Skeletal muscle satellite cell (primary cell): ENCODE measurements at regions not wholly inside any gene's neighbourhood (a gene's known extent, or its start where the extent isn't known, plus 50 kb on each side); places are given as distances from the start of the nearest gene placed in this dataset.

ENCODE experiments used
- H3K27me3 ChIP-seq: 2 replicates; pipeline ENCODE4 v1.7.0; 2013; ENCODE audit warnings: low read length; ENCODE audit not compliant: control insufficient read depth, insufficient read depth
- H3K36me3 ChIP-seq: 2 replicates; pipeline ENCODE4 v1.7.0; 2013; ENCODE audit warnings: mild to moderate bottlenecking, control low read depth, low read length; ENCODE audit not compliant: insufficient read depth
- H3K4me1 ChIP-seq: 2 replicates; pipeline ENCODE4 v1.7.0; 2013; ENCODE audit warnings: low read length; ENCODE audit not compliant: control insufficient read depth, insufficient read depth
- H3K4me2 ChIP-seq: 2 replicates; pipeline ENCODE4 v1.7.0; 2013; ENCODE audit warnings: mild to moderate bottlenecking, low read length
- H3K4me3 ChIP-seq: 2 replicates; pipeline ENCODE4 v1.7.0; 2013; ENCODE audit warnings: low read length
- H3K9ac ChIP-seq: 2 replicates; pipeline ENCODE4 v1.7.0; 2013; ENCODE audit warnings: mild to moderate bottlenecking, low read depth, low read length, moderate library complexity
- H3K9me3 ChIP-seq: replicated peaks from 2 replicates; pipeline ENCODE4 v1.7.0; 2013; ENCODE audit warnings: mild to moderate bottlenecking, control low read depth, low read length

GRCh38 chr7:94236960-94237359 is 157.7 kb upstream of the COL1A2 start:
- H3K27me3 ChIP-seq = no peaks in the 10 kb centered on the region
- H3K36me3 ChIP-seq = no peaks in the 10 kb centered on the region
- H3K4me3 ChIP-seq = no peak overlapping the region
- H3K4me1 ChIP-seq = peaks cover 7% of the 10 kb centered on the region
- no peaks in the 10 kb centered on the region for H3K9me3 ChIP-seq
- H3K9ac ChIP-seq = no peak overlapping the region
- H3K4me2 ChIP-seq = no peak overlapping the region

GRCh38 chr7:94237417-94237816 is 157.3 kb upstream of the COL1A2 start:
- Histone ChIP-seq H3K27me3 (no peaks in the 10 kb centered on the region), H3K9ac (no peak overlapping the region), H3K4me2 (no peak overlapping the region), H3K36me3 (no peaks in the 10 kb centered on the region), H3K4me3 (no peak overlapping the region), H3K4me1 (peaks cover 7% of the 10 kb centered on the region), H3K9me3 (no peaks in the 10 kb centered on the region)

GRCh38 chr7:94239661-94240234 is 154.9 kb upstream of the COL1A2 start:
- Histone ChIP-seq H3K27me3 (no peaks in the 10 kb centered on the region), H3K4me1 (peaks cover 7% of the 10 kb centered on the region), H3K9me3 (no peaks in the 10 kb centered on the region), H3K9ac (no peak overlapping the region), H3K4me3 (no peak overlapping the region), H3K4me2 (no peak overlapping the region), H3K36me3 (no peaks in the 10 kb centered on the region)

GRCh38 chr7:94240902-94241301 is 153.8 kb upstream of the COL1A2 start:
- Histone ChIP-seq H3K9ac (no peak overlapping the region), H3K4me2 (peak overlapping the region; percentile 2), H3K36me3 (no peaks in the 10 kb centered on the region), H3K4me3 (no peak overlapping the region), H3K4me1 (peaks cover 7% of the 10 kb centered on the region), H3K9me3 (no peaks in the 10 kb centered on the region), H3K27me3 (no peaks in the 10 kb centered on the region)

- Histone ChIP-seq H3K36me3 (no peaks in the 10 kb centered on the region), H3K4me1 (peaks cover 7% of the 10 kb centered on the region), H3K27me3 (no peaks in the 10 kb centered on the region), H3K9ac (no peak overlapping the region), H3K9me3 (no peaks in the 10 kb centered on the region), H3K4me3 (no peak overlapping the region), H3K4me2 (no peak overlapping the region)
These were observed 153.2 kb upstream of the COL1A2 start for GRCh38 chr7:94241402-94241925.

GRCh38 chr7:94243066-94243711 is 151.5 kb upstream of the COL1A2 start:
- peaks cover 7% of the 10 kb centered on the region for H3K4me1 ChIP-seq
- H3K9ac ChIP-seq = no peak overlapping the region
- no peaks in the 10 kb centered on the region for H3K36me3 ChIP-seq
- H3K27me3 ChIP-seq = no peaks in the 10 kb centered on the region
- no peaks in the 10 kb centered on the region for H3K9me3 ChIP-seq
- no peak overlapping the region for H3K4me3 ChIP-seq
- no peak overlapping the region for H3K4me2 ChIP-seq

- no peak overlapping the region for H3K9ac ChIP-seq
- no peak overlapping the region for H3K4me2 ChIP-seq
- no peak overlapping the region for H3K4me3 ChIP-seq
- no peaks in the 10 kb centered on the region for H3K27me3 ChIP-seq
- no peaks in the 10 kb centered on the region for H3K9me3 ChIP-seq
- no peaks in the 10 kb centered on the region for H3K36me3 ChIP-seq
- peaks cover 7% of the 10 kb centered on the region for H3K4me1 ChIP-seq
These were observed 149.9 kb upstream of the COL1A2 start for GRCh38 chr7:94244760-94245159.

- no peak overlapping the region for H3K4me2 ChIP-seq
- no peaks in the 10 kb centered on the region for H3K27me3 ChIP-seq
- peaks cover 7% of the 10 kb centered on the region for H3K4me1 ChIP-seq
- H3K4me3 ChIP-seq = no peak overlapping the region
- no peaks in the 10 kb centered on the region for H3K36me3 ChIP-seq
- H3K9me3 ChIP-seq = no peaks in the 10 kb centered on the region
- no peak overlapping the region for H3K9ac ChIP-seq
These were observed 149.2 kb upstream of the COL1A2 start for GRCh38 chr7:94245500-94245899.

GRCh38 chr7:94247970-94248369 is 146.7 kb upstream of the COL1A2 start:
- Histone ChIP-seq H3K9me3 (no peaks in the 10 kb centered on the region), H3K27me3 (no peaks in the 10 kb centered on the region), H3K4me1 (no peaks in the 10 kb centered on the region), H3K4me2 (no peak overlapping the region), H3K36me3 (no peaks in the 10 kb centered on the region), H3K4me3 (no peak overlapping the region), H3K9ac (no peak overlapping the region)

GRCh38 chr7:94249631-94250030 is 145.1 kb upstream of the COL1A2 start:
- Histone ChIP-seq H3K4me2 (no peak overlapping the region), H3K36me3 (no peaks in the 10 kb centered on the region), H3K9ac (no peak overlapping the region), H3K27me3 (no peaks in the 10 kb centered on the region), H3K4me1 (no peaks in the 10 kb centered on the region), H3K9me3 (no peaks in the 10 kb centered on the region), H3K4me3 (no peak overlapping the region)

GRCh38 chr7:94250124-94250523 is 144.6 kb upstream of the COL1A2 start:
- no peak overlapping the region for H3K9ac ChIP-seq
- no peaks in the 10 kb centered on the region for H3K4me1 ChIP-seq
- no peak overlapping the region for H3K4me2 ChIP-seq
- no peaks in the 10 kb centered on the region for H3K27me3 ChIP-seq
- H3K9me3 ChIP-seq = no peaks in the 10 kb centered on the region
- no peaks in the 10 kb centered on the region for H3K36me3 ChIP-seq
- H3K4me3 ChIP-seq = no peak overlapping the region

- Histone ChIP-seq H3K4me2 (no peak overlapping the region), H3K9ac (no peak overlapping the region)
These were observed 143.7 kb upstream of the COL1A2 start for GRCh38 chr7:94250987-94251386.

More at GRCh38 chr7:94250987-94251386, 143.7 kb upstream of the COL1A2 start:
- Histone ChIP-seq H3K27me3 (no peaks in the 10 kb centered on the region), H3K4me1 (no peaks in the 10 kb centered on the region), H3K4me3 (no peak overlapping the region), H3K9me3 (no peaks in the 10 kb centered on the region), H3K36me3 (no peaks in the 10 kb centered on the region)
